Right atrium auricular region (tissue), 2 donors: ENCODE measurements at regions not wholly inside any gene's neighbourhood (a gene's known extent, or its start where the extent isn't known, plus 50 kb on each side); places are given as distances from the start of the nearest gene placed in this dataset.

Experiments
- DNase-seq: peaks from one replicate; pipeline ENCODE4 v3.0.0-alpha.2; 2019; ENCODE audit warnings: low spot score
- H3K27ac ChIP-seq, 2 donors: fragments of 200-600 bp; sonication (generic); 1 replicate in 1 of 2; 2 replicates in 1 of 2; pipeline ENCODE4 v1.5.1; 2016 to 2019
- H3K27me3 ChIP-seq, 2 donors: fragments of 200-600 bp; sonication (generic); one replicate each; pipeline versions ENCODE4 v1.5.1 to v1.6.0; 2017 to 2019
- H3K36me3 ChIP-seq: fragments of 200-600 bp; sonication (generic); one replicate; pipeline ENCODE4 v1.5.1; 2016
- H3K4me1 ChIP-seq, 2 donors: fragments of 200-600 bp; sonication (generic); one replicate each; pipeline versions ENCODE4 v1.5.1 to v1.6.0; 2017 to 2019
- H3K4me3 ChIP-seq, 2 donors: fragments of 200-600 bp; sonication (generic); 1 replicate in 1 of 2; 2 replicates in 1 of 2; pipeline ENCODE4 v1.5.1; 2017 to 2019; ENCODE audit warnings: mild to moderate bottlenecking in 1 of 2, moderate library complexity in 1 of 2
- H3K9me3 ChIP-seq, 2 donors: fragments of 200-600 bp; sonication (generic); one replicate each; pipeline ENCODE4 v1.5.1; 2019
- TF ChIP-seq, protein P1 (sequence below), 2 donors: fragments of 200-600 bp; sonication (generic); IDR thresholded peaks; one replicate each; pipeline ENCODE4 v1.5.1; 2019; ENCODE audit warnings: antibody characterized with exemption in 2 of 2

DNA sequence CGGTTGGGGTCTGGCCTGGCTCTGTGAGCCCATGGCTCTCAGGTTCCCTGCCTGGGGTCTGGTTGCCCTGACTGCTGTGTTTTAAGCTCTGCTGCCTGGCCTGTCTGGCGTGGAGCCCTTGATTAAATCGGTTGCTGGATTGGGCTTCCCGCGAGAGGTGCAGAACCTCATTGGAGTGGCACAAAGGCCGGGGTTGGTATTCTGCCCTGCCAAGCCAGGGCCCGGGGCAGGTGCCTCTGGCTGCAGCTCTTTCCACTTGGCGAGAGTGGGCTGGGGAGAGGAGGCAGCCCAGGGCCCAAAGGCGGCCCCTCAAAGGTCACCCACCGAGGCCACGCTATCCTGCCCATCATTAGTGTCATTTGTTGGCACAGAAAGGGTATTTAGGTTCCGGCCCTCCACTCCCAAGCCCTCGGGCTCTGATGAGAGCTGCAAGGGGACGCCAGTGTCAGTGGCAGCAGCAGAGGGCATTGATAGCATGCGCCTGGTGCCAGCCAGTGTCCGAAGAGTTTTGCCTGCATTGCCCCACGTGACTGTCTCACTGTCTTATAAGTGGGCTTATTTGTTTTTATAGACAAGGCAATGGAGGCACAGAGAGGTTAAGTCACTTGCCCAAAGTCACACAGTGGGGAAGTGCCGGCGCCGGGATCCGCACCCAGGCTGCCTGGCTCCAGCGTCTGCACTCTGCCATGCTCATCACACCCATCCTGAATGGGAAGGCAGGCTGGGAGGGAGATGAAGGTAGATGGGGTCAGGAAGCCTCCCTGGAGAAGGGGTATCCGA lies 68.0 kb upstream of the CIBAR2 start:
- Histone ChIP-seq H3K27ac (no peak overlapping the region), H3K4me1 (peaks cover 0 to 25% of the 10 kb centered on the region in 2 donors), H3K36me3 (no peaks in the 10 kb centered on the region), H3K9me3 (peaks cover 6 to 16% of the 10 kb centered on the region in 2 donors), H3K4me3 (no peak overlapping the region), H3K27me3 (no peaks in the 10 kb centered on the region)
- TF ChIP-seq, protein P1, sequence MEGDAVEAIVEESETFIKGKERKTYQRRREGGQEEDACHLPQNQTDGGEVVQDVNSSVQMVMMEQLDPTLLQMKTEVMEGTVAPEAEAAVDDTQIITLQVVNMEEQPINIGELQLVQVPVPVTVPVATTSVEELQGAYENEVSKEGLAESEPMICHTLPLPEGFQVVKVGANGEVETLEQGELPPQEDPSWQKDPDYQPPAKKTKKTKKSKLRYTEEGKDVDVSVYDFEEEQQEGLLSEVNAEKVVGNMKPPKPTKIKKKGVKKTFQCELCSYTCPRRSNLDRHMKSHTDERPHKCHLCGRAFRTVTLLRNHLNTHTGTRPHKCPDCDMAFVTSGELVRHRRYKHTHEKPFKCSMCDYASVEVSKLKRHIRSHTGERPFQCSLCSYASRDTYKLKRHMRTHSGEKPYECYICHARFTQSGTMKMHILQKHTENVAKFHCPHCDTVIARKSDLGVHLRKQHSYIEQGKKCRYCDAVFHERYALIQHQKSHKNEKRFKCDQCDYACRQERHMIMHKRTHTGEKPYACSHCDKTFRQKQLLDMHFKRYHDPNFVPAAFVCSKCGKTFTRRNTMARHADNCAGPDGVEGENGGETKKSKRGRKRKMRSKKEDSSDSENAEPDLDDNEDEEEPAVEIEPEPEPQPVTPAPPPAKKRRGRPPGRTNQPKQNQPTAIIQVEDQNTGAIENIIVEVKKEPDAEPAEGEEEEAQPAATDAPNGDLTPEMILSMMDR (IDR thresholded peaks at IDR 0.05), result no peak
- DNase-seq, result no peak

DNA sequence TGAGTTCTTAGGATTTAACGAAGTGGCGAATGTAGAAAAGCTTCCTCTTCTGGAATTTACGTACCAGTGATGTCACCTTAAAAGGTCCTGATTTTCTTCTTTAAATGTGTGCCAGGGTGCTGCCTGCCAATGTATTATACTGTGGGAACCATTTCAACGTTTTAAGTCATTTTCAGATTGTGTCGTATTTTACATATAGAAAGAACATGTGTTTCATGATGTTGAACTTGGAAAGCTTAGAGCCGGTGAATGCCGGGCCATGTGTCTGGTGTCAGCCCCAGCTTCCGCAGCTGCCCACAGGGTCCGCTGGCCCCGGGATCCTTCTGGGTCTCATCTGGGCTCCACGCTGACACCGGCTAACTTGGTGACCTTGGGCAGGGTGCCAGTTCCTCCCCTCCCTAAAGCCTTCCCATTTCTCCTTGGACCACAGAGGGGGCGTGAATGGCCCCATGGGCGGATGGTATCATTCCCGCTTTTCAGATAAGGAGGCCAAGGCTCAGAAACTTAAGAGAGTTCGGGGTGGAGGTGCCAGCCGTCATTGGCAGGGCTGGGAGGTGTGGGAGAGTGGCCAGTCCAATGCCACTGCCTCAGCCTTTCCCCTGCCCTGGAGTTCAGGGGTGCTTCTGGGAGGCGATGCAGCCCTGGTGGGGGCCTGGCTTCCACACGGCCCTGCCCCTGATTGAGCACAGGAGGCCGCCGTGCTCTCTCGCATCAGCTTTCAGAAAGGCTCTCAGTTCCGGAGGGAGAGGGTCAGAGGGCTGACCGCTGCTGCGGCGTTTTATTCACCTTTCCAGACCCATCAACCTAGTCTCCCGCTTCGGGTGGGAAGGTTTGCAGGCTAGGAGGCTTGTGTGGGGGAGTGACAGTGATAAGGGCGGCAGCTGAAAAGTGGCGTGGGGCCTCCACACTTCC lies 68.8 kb upstream of the CIBAR2 start:
- DNase-seq, result no peak
- Histone ChIP-seq H3K36me3 (no peaks in the 10 kb centered on the region), H3K9me3 (peaks cover 6 to 16% of the 10 kb centered on the region in 2 donors), H3K27ac (no peak overlapping the region), H3K4me1 (peaks cover 0 to 22% of the 10 kb centered on the region in 2 donors), H3K4me3 (no peak overlapping the region), H3K27me3 (no peaks in the 10 kb centered on the region)
- TF ChIP-seq, protein P1 (IDR thresholded peaks at IDR 0.05), result no peak

DNA sequence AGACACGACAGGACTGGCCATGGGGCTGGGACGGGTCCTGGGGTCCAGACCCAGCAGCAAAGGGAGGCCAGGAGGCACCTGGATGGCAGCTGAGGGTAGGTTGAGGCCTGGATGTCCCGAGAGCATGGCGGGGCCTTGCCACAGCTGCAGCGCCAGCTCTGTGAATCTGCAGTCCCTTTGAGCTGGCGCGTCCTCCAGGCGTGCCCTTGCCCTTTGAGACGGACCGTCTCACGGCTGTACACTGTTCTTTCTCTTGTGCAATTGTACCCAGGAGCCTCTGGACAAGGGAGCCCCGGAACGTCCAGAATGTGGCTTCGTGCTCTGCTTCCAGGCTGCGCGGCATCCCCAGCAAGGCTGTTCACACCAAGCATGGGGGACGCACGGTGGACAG lies 69.5 kb upstream of the CIBAR2 start:
- DNase-seq, result no peak
- H3K36me3 ChIP-seq, result no peaks in the 10 kb centered on the region
- TF ChIP-seq, protein P1 (IDR thresholded peaks at IDR 0.05), result no peak
- no peaks in the 10 kb centered on the region for H3K27me3 ChIP-seq
- no peak overlapping the region for H3K27ac ChIP-seq
- H3K9me3 ChIP-seq, result peaks cover 6 to 16% of the 10 kb centered on the region in 2 donors
- peaks cover 0 to 19% of the 10 kb centered on the region in 2 donors for H3K4me1 ChIP-seq
- H3K4me3 ChIP-seq, result no peak overlapping the region

DNA sequence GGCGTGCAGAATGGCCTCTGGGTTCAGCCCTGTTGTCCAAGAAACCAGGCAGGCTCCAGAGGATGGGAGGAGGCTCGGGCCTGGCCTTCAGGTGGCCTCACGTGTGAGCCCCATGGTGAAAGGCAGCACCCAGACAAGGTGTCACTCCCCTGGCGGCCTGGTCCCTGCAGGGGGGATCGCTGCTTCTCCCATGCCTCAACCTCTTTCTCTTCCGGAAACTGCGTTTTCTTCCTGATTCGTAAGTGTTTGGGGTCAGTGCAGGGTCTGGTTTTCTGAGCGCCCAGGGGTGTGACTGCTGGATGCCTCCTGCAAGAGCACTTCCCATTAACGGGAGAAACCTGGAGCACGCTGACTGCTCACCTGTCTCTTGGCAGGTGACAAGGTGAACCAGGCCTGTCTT lies 70.0 kb upstream of the CIBAR2 start:
- no peak for DNase-seq
- Histone ChIP-seq H3K4me1 (peaks cover 0 to 22% of the 10 kb centered on the region in 2 donors), H3K4me3 (no peak overlapping the region), H3K36me3 (no peaks in the 10 kb centered on the region), H3K27me3 (no peaks in the 10 kb centered on the region), H3K27ac (no peak overlapping the region), H3K9me3 (peaks cover 6 to 16% of the 10 kb centered on the region in 2 donors)
- TF ChIP-seq, protein P1 (IDR thresholded peaks at IDR 0.05), result no peak

DNA sequence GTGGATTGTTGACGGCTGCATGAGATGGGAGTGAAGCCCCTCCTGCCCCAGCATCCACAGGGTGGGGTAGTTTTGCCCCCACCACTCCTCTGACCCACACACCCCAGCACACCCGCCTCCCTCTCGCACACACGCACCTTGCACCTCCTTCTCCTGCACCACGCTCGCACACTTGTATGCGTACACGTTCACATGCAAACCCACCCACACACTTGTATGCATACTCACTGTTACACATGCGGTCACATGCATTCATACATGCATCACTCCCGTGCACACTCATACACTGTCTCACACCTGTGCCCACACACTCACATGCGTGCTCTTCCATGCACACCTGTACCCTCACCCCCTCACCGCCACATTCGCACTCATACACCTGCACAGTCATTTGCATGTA lies 70.5 kb upstream of the CIBAR2 start:
- TF ChIP-seq, protein P1 (IDR thresholded peaks at IDR 0.05), result no peak
- Histone ChIP-seq H3K4me1 (peaks cover 0 to 27% of the 10 kb centered on the region in 2 donors), H3K27ac (no peak overlapping the region), H3K36me3 (no peaks in the 10 kb centered on the region), H3K9me3 (peaks cover 6 to 16% of the 10 kb centered on the region in 2 donors), H3K27me3 (no peaks in the 10 kb centered on the region), H3K4me3 (no peak overlapping the region)
- DNase-seq, result no peak
